NCI-H2107 (cell line): ENCODE measurements at regions not wholly inside any gene's neighbourhood (a gene's known extent, or its start where the extent isn't known, plus 50 kb on each side); places are given as distances from the start of the nearest gene placed in this dataset.

ENCODE experiments used
- DNase-seq: peaks from one replicate; lab custom pipeline; 2025; lab: John Stamatoyannopoulos, UW

GRCh38 chr1:75984781-75985180, 52.6 kb upstream of the ASB17 start:
- no peak for DNase-seq

GRCh38 chr1:75985827-75986226, 53.6 kb upstream of the ASB17 start:
- DNase-seq: no peak

- no peak for DNase-seq
Observed at GRCh38 chr1:75986478-75986877, 54.3 kb upstream of the ASB17 start.

GRCh38 chr1:75989121-75989520, 56.9 kb upstream of the ASB17 start:
- no peak for DNase-seq

- no peak for DNase-seq
Observed at GRCh38 chr1:75990686-75991085, 58.5 kb upstream of the ASB17 start.

GRCh38 chr1:75991497-75992114, 59.4 kb upstream of the ASB17 start:
- DNase-seq: peak; percentile 88

GRCh38 chr1:75992312-75992711, 60.1 kb upstream of the ASB17 start:
- no peak for DNase-seq

- DNase-seq: no peak
Observed at GRCh38 chr1:75993661-75994060, 61.5 kb upstream of the ASB17 start.

GRCh38 chr1:75996196-75996595, 64.0 kb upstream of the ASB17 start:
- no peak for DNase-seq

- DNase-seq: no peak
Observed at GRCh38 chr1:75999034-75999433, 66.8 kb upstream of the ASB17 start.

GRCh38 chr1:76003946-76004345, 70.6 kb upstream of the ST6GALNAC3 start:
- no peak for DNase-seq

GRCh38 chr1:76005765-76006164, 68.8 kb upstream of the ST6GALNAC3 start:
- no peak for DNase-seq

GRCh38 chr1:76006234-76006633, 68.3 kb upstream of the ST6GALNAC3 start:
- no peak for DNase-seq

GRCh38 chr1:76010802-76011201, 63.7 kb upstream of the ST6GALNAC3 start:
- DNase-seq: no peak

GRCh38 chr1:76012341-76013205, 62.0 kb upstream of the ST6GALNAC3 start:
- no peak for DNase-seq

GRCh38 chr1:76013206-76013581, 61.4 kb upstream of the ST6GALNAC3 start:
- DNase-seq: no peak

GRCh38 chr1:76015478-76016103, 59.0 kb upstream of the ST6GALNAC3 start:
- no peak for DNase-seq

- DNase-seq: no peak
Observed at GRCh38 chr1:76018045-76018444, 56.5 kb upstream of the ST6GALNAC3 start.

- no peak for DNase-seq
Observed at GRCh38 chr1:76021846-76022245, 52.7 kb upstream of the ST6GALNAC3 start.

GRCh38 chr1:76023669-76024435, 50.7 kb upstream of the ST6GALNAC3 start:
- no peak for DNase-seq
